BLaER1 treated with 17β-estradiol and CSF1 and Interleukin-3, amounts not matched to agents 10 nM and 100 nM (cell line): ENCODE measurements at regions not wholly inside any gene's neighbourhood (a gene's known extent, or its start where the extent isn't known, plus 50 kb on each side); places are given as distances from the start of the nearest gene placed in this dataset.

Source experiments
- H3K27ac ChIP-seq, 11 experiments: shearing (Covaris generic); formaldehyde crosslinking; 2 replicates each; pipeline ENCODE4 v1.8.1; 2022
- H3K27me3 ChIP-seq, 11 experiments: shearing (Covaris generic); formaldehyde crosslinking; 2 replicates each; pipeline ENCODE4 v1.8.1; 2022
- H3K36me3 ChIP-seq, 11 experiments: shearing (Covaris generic); formaldehyde crosslinking; 2 replicates each; pipeline ENCODE4 v1.8.1; 2022
- H3K4me1 ChIP-seq, 10 experiments: shearing (Covaris generic); formaldehyde crosslinking; 2 replicates each; pipeline ENCODE4 v1.8.1; 2022
- H3K4me2 ChIP-seq, 11 experiments: shearing (Covaris generic); formaldehyde crosslinking; 2 replicates each; pipeline ENCODE4 v1.8.1; 2022
- H3K4me3 ChIP-seq, 10 experiments: shearing (Covaris generic); formaldehyde crosslinking; 2 replicates each; pipeline ENCODE4 v1.8.1; 2022
- H3K9ac ChIP-seq, 11 experiments: shearing (Covaris generic); formaldehyde crosslinking; 2 replicates each; pipeline ENCODE4 v1.8.1; 2022
- H3K9me3 ChIP-seq, 11 experiments: shearing (Covaris generic); formaldehyde crosslinking; replicated peaks in 1 of 11; 2 replicates each; pipeline ENCODE4 v1.8.1; 2022
- H4K20me1 ChIP-seq, 11 experiments: shearing (Covaris generic); formaldehyde crosslinking; 2 replicates each; pipeline ENCODE4 v1.8.1; 2022
- Cebpa-rat ChIP-seq, 11 experiments: shearing (Covaris generic); IDR thresholded peaks; 2 replicates each; pipeline ENCODE4 v1.8.1; 2022

DNA sequence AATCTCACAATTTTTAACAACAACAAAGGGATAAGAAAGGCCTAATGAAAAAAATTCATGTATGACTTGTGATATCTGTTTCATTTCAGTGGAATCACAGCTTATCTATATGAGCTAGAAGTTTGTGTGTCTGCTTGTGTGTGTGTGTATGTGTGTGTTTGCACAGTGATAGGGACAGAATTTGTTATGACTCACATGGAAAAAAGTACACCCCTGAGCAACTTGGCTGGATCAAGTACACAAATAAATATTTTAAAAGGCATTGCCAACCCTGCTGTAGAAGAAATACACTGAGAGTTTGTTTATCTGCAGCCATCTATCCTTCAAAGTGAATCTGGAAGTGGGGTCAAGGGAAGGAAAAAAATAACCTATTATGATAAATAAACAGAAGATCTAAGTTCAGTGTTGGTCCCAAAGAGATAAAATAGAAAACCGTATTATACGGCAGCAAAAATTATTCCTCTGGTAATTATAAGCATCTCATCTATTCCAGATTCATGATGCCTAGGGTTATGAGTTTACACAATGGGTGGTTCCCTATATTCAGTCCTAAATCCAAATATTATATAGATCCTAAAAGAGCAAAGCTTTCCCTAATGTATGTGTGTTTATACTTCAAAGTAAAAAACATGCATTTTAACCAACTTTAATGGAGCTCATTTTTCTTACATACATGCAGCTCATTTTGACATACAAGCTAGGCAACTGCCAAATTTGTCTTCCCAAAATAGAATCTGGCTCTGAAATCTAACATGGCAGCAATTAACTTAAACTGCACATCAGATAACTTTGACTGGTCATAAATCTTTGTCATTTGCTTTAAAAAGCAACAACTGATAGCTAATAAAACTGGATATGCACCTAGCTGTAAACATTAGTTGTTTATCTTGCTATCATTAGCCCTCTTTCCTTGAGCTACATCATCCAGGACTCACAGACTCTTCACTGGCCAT lies 420.6 kb downstream of the IRS1 start:
- Histone ChIP-seq H3K9ac (no peak overlapping the region), H3K27me3 (no peaks in the 10 kb centered on the region), H3K4me1 (no peaks in the 10 kb centered on the region), H3K36me3 (no peaks in the 10 kb centered on the region), H3K4me2 (no peak overlapping the region), H4K20me1 (no peaks in the 10 kb centered on the region), H3K9me3 (no peaks in the 10 kb centered on the region), H3K27ac (no peak overlapping the region), H3K4me3 (no peak overlapping the region)
- no peak for TF ChIP-seq Cebpa-rat (IDR thresholded peaks at IDR 0.05)

GRCh38 chr2:226376516-226377180 lies 423.0 kb downstream of the IRS1 start:
- Histone ChIP-seq H3K4me1 (no peaks in the 10 kb centered on the region), H3K27me3 (no peaks in the 10 kb centered on the region), H3K9ac (no peak overlapping the region), H3K36me3 (no peaks in the 10 kb centered on the region), H3K27ac (no peak overlapping the region), H3K4me3 (no peak overlapping the region), H3K9me3 (no peaks in the 10 kb centered on the region), H3K4me2 (no peak overlapping the region), H4K20me1 (no peaks in the 10 kb centered on the region)
- no peak for TF ChIP-seq Cebpa-rat (IDR thresholded peaks at IDR 0.05)

DNA sequence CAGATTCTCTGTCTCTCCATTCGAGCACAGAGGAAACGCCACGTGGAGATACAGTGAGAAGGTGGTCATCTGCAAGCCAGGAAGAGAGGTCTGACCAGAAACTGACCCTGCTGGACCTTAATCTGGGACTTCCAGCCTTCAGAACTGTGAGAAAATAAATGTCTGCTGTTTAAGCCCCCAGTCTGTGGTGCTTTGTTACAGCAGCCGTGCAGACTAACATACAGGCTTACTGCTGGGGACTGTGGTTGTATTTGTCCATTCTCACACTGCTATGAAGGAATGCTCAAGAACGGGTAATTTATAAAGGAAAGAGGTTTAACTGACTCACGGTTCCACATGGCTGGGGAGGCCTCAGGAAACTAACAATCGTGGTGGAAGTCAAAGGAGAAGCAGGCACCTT lies 432.7 kb downstream of the IRS1 start:
- H3K4me2 ChIP-seq: peak overlapping the region in 5 of 11 experiments; percentile 16 to 24 (median 21); a peak in 3 of 22 replicates

DNA sequence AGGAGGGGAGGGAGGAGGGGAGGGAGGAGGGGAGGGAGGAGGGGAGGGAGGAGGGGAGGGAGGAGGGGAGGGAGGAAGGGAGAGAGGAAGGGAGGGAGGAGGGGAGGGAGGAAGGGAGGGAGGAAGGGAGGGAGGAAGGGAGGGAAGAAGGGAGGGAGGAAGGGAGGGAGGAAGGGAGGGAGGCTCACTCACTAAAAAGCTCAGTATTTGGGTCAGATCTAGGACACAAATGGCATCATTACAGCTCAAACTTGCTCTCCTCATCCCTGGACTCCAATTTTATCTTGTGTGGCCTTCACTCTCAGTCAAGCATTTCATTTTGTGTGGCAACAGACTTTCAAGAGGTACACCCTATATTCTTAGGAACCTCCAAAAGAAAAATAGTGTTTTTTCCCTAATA lies 435.4 kb downstream of the IRS1 start:
- Histone ChIP-seq H3K4me3 (no peak overlapping the region), H3K9me3 (no peaks in the 10 kb centered on the region), H3K4me2 (no peak overlapping the region), H3K4me1 (peaks cover 0 to 9% (median 5%) of the 10 kb centered on the region in 10 experiments; a peak in 8 of 20 replicates), H3K9ac (no peak overlapping the region), H3K36me3 (no peaks in the 10 kb centered on the region), H3K27ac (no peak overlapping the region), H3K27me3 (no peaks in the 10 kb centered on the region), H4K20me1 (no peaks in the 10 kb centered on the region)
- TF ChIP-seq Cebpa-rat (IDR thresholded peaks at IDR 0.05): no peak

More for the DNA sequence above, 432.7 kb downstream of the IRS1 start:
- H3K27me3 ChIP-seq: no peaks in the 10 kb centered on the region
- peaks cover 0 to 9% (median 5%) of the 10 kb centered on the region in 10 experiments; a peak in 8 of 20 replicates for H3K4me1 ChIP-seq
- no peak for TF ChIP-seq Cebpa-rat (IDR thresholded peaks at IDR 0.05)
- no peaks in the 10 kb centered on the region for H4K20me1 ChIP-seq
- no peak overlapping the region for H3K4me3 ChIP-seq
- H3K9ac ChIP-seq: no peak overlapping the region
- H3K36me3 ChIP-seq: no peaks in the 10 kb centered on the region
- no peak overlapping the region for H3K27ac ChIP-seq
- no peaks in the 10 kb centered on the region for H3K9me3 ChIP-seq

- Histone ChIP-seq H3K27me3 (no peaks in the 10 kb centered on the region), H3K36me3 (no peaks in the 10 kb centered on the region), H3K4me1 (peaks cover 0 to 9% (median 5%) of the 10 kb centered on the region in 10 experiments; a peak in 8 of 20 replicates), H3K9ac (no peak overlapping the region), H3K9me3 (no peaks in the 10 kb centered on the region), H3K4me3 (no peak overlapping the region), H3K4me2 (no peak overlapping the region), H3K27ac (no peak overlapping the region), H4K20me1 (no peaks in the 10 kb centered on the region)
- TF ChIP-seq Cebpa-rat (IDR thresholded peaks at IDR 0.05): no peak
Measured at GRCh38 chr2:226362980-226363379, 436.6 kb downstream of the IRS1 start.

DNA sequence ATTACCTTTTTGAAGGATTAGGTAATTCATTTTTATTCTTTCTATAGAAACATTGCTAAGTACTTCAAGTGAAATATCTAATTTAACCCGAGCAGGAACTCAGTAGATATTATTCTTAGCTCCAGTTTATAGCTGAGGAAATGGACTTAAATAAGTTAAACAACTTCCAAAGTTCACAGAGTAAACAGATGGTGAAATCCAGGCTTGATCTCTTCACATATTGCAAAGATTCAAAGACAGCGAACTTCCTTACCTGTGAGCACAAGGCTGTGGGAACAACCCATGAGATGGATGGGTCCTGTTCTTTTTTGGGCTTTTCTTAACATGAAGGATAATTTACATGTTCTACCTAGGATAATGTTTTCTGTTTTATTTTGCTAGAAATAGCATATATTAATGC lies 439.0 kb downstream of the IRS1 start:
- Histone ChIP-seq H3K27ac (no peak overlapping the region), H3K4me2 (no peak overlapping the region), H3K9ac (no peak overlapping the region), H3K9me3 (no peaks in the 10 kb centered on the region), H3K4me3 (no peak overlapping the region), H3K36me3 (no peaks in the 10 kb centered on the region), H4K20me1 (no peaks in the 10 kb centered on the region), H3K27me3 (no peaks in the 10 kb centered on the region), H3K4me1 (peaks cover 0 to 4% (median 0%) of the 10 kb centered on the region in 10 experiments; a peak in 1 of 20 replicates)
- no peak for TF ChIP-seq Cebpa-rat (IDR thresholded peaks at IDR 0.05)

GRCh38 chr2:226358688-226359087 lies 440.9 kb downstream of the IRS1 start:
- Histone ChIP-seq H4K20me1 (no peaks in the 10 kb centered on the region), H3K9me3 (no peaks in the 10 kb centered on the region), H3K9ac (no peak overlapping the region), H3K36me3 (no peaks in the 10 kb centered on the region), H3K27ac (no peak overlapping the region), H3K27me3 (no peaks in the 10 kb centered on the region), H3K4me1 (no peaks in the 10 kb centered on the region), H3K4me2 (no peak overlapping the region), H3K4me3 (no peak overlapping the region)
- TF ChIP-seq Cebpa-rat (IDR thresholded peaks at IDR 0.05): no peak

DNA sequence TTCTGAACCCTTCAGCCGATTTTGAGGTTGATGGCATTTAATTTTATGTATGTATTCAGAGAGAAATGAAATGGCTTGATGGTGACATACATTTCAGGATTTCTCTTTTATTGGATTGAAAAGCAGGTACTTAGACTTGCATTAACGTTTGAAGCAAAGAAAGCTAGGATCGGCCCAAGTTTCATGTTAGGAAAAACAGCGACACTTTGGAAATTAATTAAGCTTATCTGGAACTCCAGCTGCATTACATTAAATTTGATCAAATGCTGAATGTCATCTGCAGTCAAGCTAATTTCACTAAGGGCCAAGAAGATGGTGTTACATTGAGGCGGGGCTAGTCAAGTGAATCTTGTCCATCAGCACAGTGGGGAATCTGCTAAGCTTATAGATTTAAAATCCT lies 441.8 kb downstream of the IRS1 start:
- Histone ChIP-seq H4K20me1 (no peaks in the 10 kb centered on the region), H3K4me1 (no peaks in the 10 kb centered on the region), H3K4me3 (no peak overlapping the region), H3K9me3 (no peaks in the 10 kb centered on the region), H3K27me3 (no peaks in the 10 kb centered on the region), H3K9ac (no peak overlapping the region), H3K36me3 (no peaks in the 10 kb centered on the region), H3K27ac (no peak overlapping the region), H3K4me2 (no peak overlapping the region)
- no peak for TF ChIP-seq Cebpa-rat (IDR thresholded peaks at IDR 0.05)

DNA sequence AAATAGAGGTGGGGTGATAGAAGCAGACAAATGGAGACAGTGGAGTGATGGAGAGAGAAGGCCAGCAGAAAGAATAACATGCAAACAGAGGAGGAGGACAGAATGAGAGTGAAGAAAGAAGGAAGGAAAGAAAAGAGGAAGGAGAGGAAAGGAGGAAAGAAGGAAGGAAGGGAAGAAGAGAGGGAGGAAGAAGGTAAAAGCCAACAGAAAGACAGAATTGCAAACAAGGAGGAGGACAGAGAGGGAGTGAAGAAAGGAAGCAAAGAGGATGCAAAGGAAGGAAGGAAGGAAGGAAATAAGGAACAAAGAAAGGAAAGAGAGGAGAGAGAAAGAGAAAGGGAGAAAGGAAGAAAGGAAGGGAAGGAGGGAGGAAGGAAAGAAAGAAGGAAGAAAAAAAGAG lies 444.0 kb downstream of the IRS1 start:
- Histone ChIP-seq H3K9me3 (no peaks in the 10 kb centered on the region), H3K4me1 (no peaks in the 10 kb centered on the region), H3K27ac (no peak overlapping the region), H3K27me3 (no peaks in the 10 kb centered on the region), H3K9ac (no peak overlapping the region), H3K4me3 (no peak overlapping the region), H4K20me1 (no peaks in the 10 kb centered on the region), H3K4me2 (no peak overlapping the region), H3K36me3 (no peaks in the 10 kb centered on the region)
- no peak for TF ChIP-seq Cebpa-rat (IDR thresholded peaks at IDR 0.05)
